ENCODE measurements at regions not wholly inside any gene's neighbourhood (a gene's known extent, or its start where the extent isn't known, plus 50 kb on each side); places are given as distances from the start of the nearest gene placed in this dataset.
"Not testable (repeated sequence)": the region's sequence is repeated elsewhere in the genome, so short reads cannot be mapped to it uniquely, and the experiment has no call there.

GRCh38 chr1:177871613-177872307, 98.1 kb downstream of the SEC16B start:
- H3K4me3 ChIP-seq, result no peak overlapping the region
- TF ChIP-seq FOXP2 (optimal IDR thresholded peaks at IDR 0.05; ENCODE audit: control extremely low read depth, extremely low read length, insufficient read depth), result no peak
- no peak for TF ChIP-seq EZH2 (IDR thresholded peaks at IDR 0.05)
- no peak for TF ChIP-seq POLR2AphosphoS5 (IDR thresholded peaks at IDR 0.05; ENCODE audit: borderline replicate concordance, low read depth, low read length)
- no peak overlapping the region for H3K9ac ChIP-seq (ENCODE audit: insufficient read length)
- H3K27ac ChIP-seq, result no peak overlapping the region
- no peaks in the 10 kb centered on the region for H3K36me3 ChIP-seq (ENCODE audit: insufficient read depth, low read length)
- no peak for DNase-seq (ENCODE audit: low read depth, low spot score)
- H3K9me3 ChIP-seq (ENCODE audit: low read depth, low read length), result no peaks in the 10 kb centered on the region

- DNase-seq (ENCODE audit: low read depth, low spot score), result no peak
- Histone ChIP-seq H3K36me3 (ENCODE audit: insufficient read depth, low read length) (no peaks in the 10 kb centered on the region), H3K9ac (ENCODE audit: insufficient read length) (no peak overlapping the region), H3K9me3 (ENCODE audit: low read depth, low read length) (no peaks in the 10 kb centered on the region), H3K4me3 (no peak overlapping the region), H3K27ac (no peak overlapping the region)
- TF ChIP-seq POLR2AphosphoS5 (IDR thresholded peaks at IDR 0.05; ENCODE audit: borderline replicate concordance, low read depth, low read length) (no peak), EZH2 (IDR thresholded peaks at IDR 0.05) (no peak), FOXP2 (optimal IDR thresholded peaks at IDR 0.05; ENCODE audit: control extremely low read depth, extremely low read length, insufficient read depth) (no peak)
These were observed 100.3 kb downstream of the SEC16B start for GRCh38 chr1:177869586-177869985.

GRCh38 chr1:177869011-177869410, 100.8 kb downstream of the SEC16B start:
- DNase-seq (ENCODE audit: low read depth, low spot score); H3K27ac ChIP-seq; H3K9me3 ChIP-seq (ENCODE audit: low read depth, low read length); H3K36me3 ChIP-seq (ENCODE audit: insufficient read depth, low read length); H3K4me3 ChIP-seq; H3K9ac ChIP-seq (ENCODE audit: insufficient read length): not testable (repeated sequence)

- H3K9me3 ChIP-seq (ENCODE audit: low read depth, low read length), result no peaks in the 10 kb centered on the region
- no peaks in the 10 kb centered on the region for H3K36me3 ChIP-seq (ENCODE audit: insufficient read depth, low read length)
- no peak for DNase-seq (ENCODE audit: low read depth, low spot score)
- no peak overlapping the region for H3K4me3 ChIP-seq
- no peak overlapping the region for H3K9ac ChIP-seq (ENCODE audit: insufficient read length)
- no peak overlapping the region for H3K27ac ChIP-seq
- TF ChIP-seq EZH2 (IDR thresholded peaks at IDR 0.05) (no peak), FOXP2 (optimal IDR thresholded peaks at IDR 0.05; ENCODE audit: control extremely low read depth, extremely low read length, insufficient read depth) (no peak), POLR2AphosphoS5 (IDR thresholded peaks at IDR 0.05; ENCODE audit: borderline replicate concordance, low read depth, low read length) (no peak)
These were observed 104.1 kb downstream of the SEC16B start for GRCh38 chr1:177865807-177866206.

GRCh38 chr1:177864538-177865305, 105.1 kb downstream of the SEC16B start:
- Histone ChIP-seq H3K27ac (no peak overlapping the region), H3K36me3 (ENCODE audit: insufficient read depth, low read length) (no peaks in the 10 kb centered on the region), H3K9ac (ENCODE audit: insufficient read length) (no peak overlapping the region), H3K4me3 (no peak overlapping the region), H3K9me3 (ENCODE audit: low read depth, low read length) (no peaks in the 10 kb centered on the region)
- TF ChIP-seq EZH2 (IDR thresholded peaks at IDR 0.05) (no peak), FOXP2 (optimal IDR thresholded peaks at IDR 0.05; ENCODE audit: control extremely low read depth, extremely low read length, insufficient read depth) (no peak), POLR2AphosphoS5 (IDR thresholded peaks at IDR 0.05; ENCODE audit: borderline replicate concordance, low read depth, low read length) (no peak)
- DNase-seq (ENCODE audit: low read depth, low spot score), result no peak

GRCh38 chr1:177863796-177864195, 106.1 kb downstream of the SEC16B start:
- H3K4me3 ChIP-seq, result no peak overlapping the region
- H3K9me3 ChIP-seq (ENCODE audit: low read depth, low read length), result no peaks in the 10 kb centered on the region
- no peaks in the 10 kb centered on the region for H3K36me3 ChIP-seq (ENCODE audit: insufficient read depth, low read length)
- no peak for DNase-seq (ENCODE audit: low read depth, low spot score)
- H3K9ac ChIP-seq (ENCODE audit: insufficient read length), result no peak overlapping the region
- TF ChIP-seq POLR2AphosphoS5 (IDR thresholded peaks at IDR 0.05; ENCODE audit: borderline replicate concordance, low read depth, low read length) (no peak), EZH2 (IDR thresholded peaks at IDR 0.05) (no peak), FOXP2 (optimal IDR thresholded peaks at IDR 0.05; ENCODE audit: control extremely low read depth, extremely low read length, insufficient read depth) (no peak)
- no peak overlapping the region for H3K27ac ChIP-seq

GRCh38 chr1:177862916-177863315, 106.9 kb downstream of the SEC16B start:
- no peaks in the 10 kb centered on the region for H3K9me3 ChIP-seq (ENCODE audit: low read depth, low read length)
- no peak overlapping the region for H3K27ac ChIP-seq
- H3K4me3 ChIP-seq, result no peak overlapping the region
- no peak for TF ChIP-seq EZH2 (IDR thresholded peaks at IDR 0.05)
- no peak for TF ChIP-seq POLR2AphosphoS5 (IDR thresholded peaks at IDR 0.05; ENCODE audit: borderline replicate concordance, low read depth, low read length)
- TF ChIP-seq FOXP2 (optimal IDR thresholded peaks at IDR 0.05; ENCODE audit: control extremely low read depth, extremely low read length, insufficient read depth), result no peak
- no peak overlapping the region for H3K9ac ChIP-seq (ENCODE audit: insufficient read length)
- no peaks in the 10 kb centered on the region for H3K36me3 ChIP-seq (ENCODE audit: insufficient read depth, low read length)
- DNase-seq (ENCODE audit: low read depth, low spot score), result no peak

GRCh38 chr1:177859572-177859971, 110.3 kb downstream of the SEC16B start:
- no peak for TF ChIP-seq FOXP2 (optimal IDR thresholded peaks at IDR 0.05; ENCODE audit: control extremely low read depth, extremely low read length, insufficient read depth)
- no peak for TF ChIP-seq POLR2AphosphoS5 (IDR thresholded peaks at IDR 0.05; ENCODE audit: borderline replicate concordance, low read depth, low read length)
- no peak for TF ChIP-seq EZH2 (IDR thresholded peaks at IDR 0.05)
- Histone ChIP-seq H3K4me3 (no peak overlapping the region), H3K9me3 (ENCODE audit: low read depth, low read length) (no peaks in the 10 kb centered on the region), H3K9ac (ENCODE audit: insufficient read length) (no peak overlapping the region), H3K36me3 (ENCODE audit: insufficient read depth, low read length) (no peaks in the 10 kb centered on the region), H3K27ac (no peak overlapping the region)
- DNase-seq (ENCODE audit: low read depth, low spot score), result no peak

Measured in SK-N-MC (cell line).